Esophagus squamous epithelium (tissue), 4 donors: ENCODE measurements at regions not wholly inside any gene's neighbourhood (a gene's known extent, or its start where the extent isn't known, plus 50 kb on each side); places are given as distances from the start of the nearest gene placed in this dataset.

ENCODE experiments used
- CTCF ChIP-seq, 6 experiments: fragments of 450-650 bp in 4 of 6; fragments of 200-600 bp in 2 of 6; sonication (generic) in 2 of 6; IDR thresholded peaks; one replicate each; pipeline ENCODE4 v1.5.1; 2016 to 2019; ENCODE audit warnings: antibody characterized with exemption in 6 of 6, mild to moderate bottlenecking in 4 of 6, moderate library complexity in 4 of 6
- POLR2A ChIP-seq, 4 donors: fragments of 450-650 bp; IDR thresholded peaks; one replicate each; pipeline ENCODE4 v1.6.1; 2017; ENCODE audit warnings: antibody characterized with exemption in 4 of 4, mild to moderate bottlenecking in 4 of 4, moderate library complexity in 3 of 4

- TF ChIP-seq POLR2A (IDR thresholded peaks at IDR 0.05), result no peak
- no peak for TF ChIP-seq CTCF (IDR thresholded peaks at IDR 0.05)
These were observed 843.6 kb upstream of the NECTIN3 start for GRCh38 chr3:110227991-110228390.
